Bronchial epithelial cell (primary cell): ENCODE measurements at regions not wholly inside any gene's neighbourhood (a gene's known extent, or its start where the extent isn't known, plus 50 kb on each side); places are given as distances from the start of the nearest gene placed in this dataset.

ENCODE experiments used
- DNase-seq: peaks from one replicate; pipeline ENCODE4 v3.0.0-alpha.2; 2010; ENCODE audit warnings: low read depth
- FAIRE-seq: peaks from 2 replicates; lab custom pipeline; 2011; peaks lifted over from hg19 to GRCh38; lab: Jason Lieb, UNC
- H3K27me3 ChIP-seq: 2 replicates; pipeline ENCODE4 v1.5.1; 2011; ENCODE audit warnings: low read length; ENCODE audit not compliant: control insufficient read depth, insufficient read depth
- H3K36me3 ChIP-seq: 2 replicates; pipeline ENCODE4 v1.5.1; 2011; ENCODE audit warnings: low read length; ENCODE audit not compliant: control insufficient read depth, insufficient read depth
- H3K4me3 ChIP-seq: 2 replicates; pipeline ENCODE4 v1.5.1; 2011; ENCODE audit warnings: mild to moderate bottlenecking, low read depth, low read length, control low read depth
- CTCF ChIP-seq: IDR thresholded peaks from 2 replicates; pipeline ENCODE4 v1.5.1; 2011; ENCODE audit warnings: mild to moderate bottlenecking, moderate library complexity, low read length, control low read depth, inconsistent platforms; ENCODE audit not compliant: insufficient read depth, severe bottlenecking

DNA sequence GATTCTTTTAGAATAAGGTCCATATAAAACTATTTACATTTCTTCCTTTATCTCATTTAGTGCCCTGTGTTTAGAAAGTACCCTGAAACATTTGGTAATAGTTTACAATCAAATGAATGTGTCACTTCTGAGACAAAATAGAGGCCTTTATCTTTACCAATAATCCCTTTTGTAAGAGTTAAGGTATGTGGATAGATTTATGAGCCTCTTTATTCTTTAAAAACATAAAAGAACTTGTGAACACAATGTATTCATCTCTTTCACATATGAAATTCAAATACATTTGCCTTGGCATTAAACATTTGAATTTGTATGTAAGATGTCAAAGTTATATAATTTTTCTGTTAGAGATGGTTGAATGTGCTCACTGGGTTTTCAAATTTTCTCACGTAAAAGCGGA lies 180.5 kb upstream of the CWC22 start:
- FAIRE-seq = no peak

GRCh38 chr2:180184506-180184905 lies 177.4 kb upstream of the CWC22 start:
- TF ChIP-seq CTCF = no peak
- Histone ChIP-seq H3K4me3 (no peak overlapping the region), H3K27me3 (no peaks in the 10 kb centered on the region), H3K36me3 (no peaks in the 10 kb centered on the region)
- DNase-seq (peak; percentile 90), FAIRE-seq (no peak)

More for the DNA sequence above, 180.5 kb upstream of the CWC22 start:
- H3K36me3 ChIP-seq = no peaks in the 10 kb centered on the region
- no peak overlapping the region for H3K4me3 ChIP-seq
- no peaks in the 10 kb centered on the region for H3K27me3 ChIP-seq
- no peak for TF ChIP-seq CTCF
- no peak for DNase-seq

GRCh38 chr2:180180511-180180910 lies 173.4 kb upstream of the CWC22 start:
- no peak for TF ChIP-seq CTCF
- FAIRE-seq = no peak
- H3K4me3 ChIP-seq = no peak overlapping the region
- H3K36me3 ChIP-seq = no peaks in the 10 kb centered on the region
- DNase-seq = no peak
- H3K27me3 ChIP-seq = no peaks in the 10 kb centered on the region

- Histone ChIP-seq H3K4me3 (no peak overlapping the region), H3K36me3 (no peaks in the 10 kb centered on the region), H3K27me3 (no peaks in the 10 kb centered on the region)
- no peak for DNase-seq
- no peak for TF ChIP-seq CTCF
- FAIRE-seq = no peak
These were observed 170.4 kb upstream of the CWC22 start for GRCh38 chr2:180177534-180177933.

GRCh38 chr2:180175736-180176135 lies 168.6 kb upstream of the CWC22 start:
- DNase-seq = no peak

More at GRCh38 chr2:180175736-180176135, 168.6 kb upstream of the CWC22 start:
- no peak for FAIRE-seq
- no peak overlapping the region for H3K4me3 ChIP-seq
- H3K27me3 ChIP-seq = no peaks in the 10 kb centered on the region
- TF ChIP-seq CTCF = no peak
- no peaks in the 10 kb centered on the region for H3K36me3 ChIP-seq
